ENCODE measurements at regions not wholly inside any gene's neighbourhood (a gene's known extent, or its start where the extent isn't known, plus 50 kb on each side); places are given as distances from the start of the nearest gene placed in this dataset.

GRCh38 chr16:55044201-55044975, 113.7 kb downstream of the IRX5 start:
- WGBS: 58% methylated on average over 11 of the region's 11 CpGs
- H3K9me3 ChIP-seq (ENCODE audit: control insufficient read depth, low read length): no peaks in the 10 kb centered on the region
- DNase-seq (no peak), ATAC-seq (no peak)
- H3K4me3 ChIP-seq (ENCODE audit: low read length): no peak overlapping the region
- H3K27ac ChIP-seq (ENCODE audit: low read length): no peak overlapping the region
- H3K27me3 ChIP-seq (ENCODE audit: control insufficient read depth, insufficient read depth): no peaks in the 10 kb centered on the region
- intact Hi-C loops (cut with DNase I): no loop called here
- no peaks in the 10 kb centered on the region for H3K4me1 ChIP-seq (ENCODE audit: control insufficient read depth, insufficient read depth, low read length)

GRCh38 chr16:55045329-55045728, 114.7 kb downstream of the IRX5 start:
- ATAC-seq: no peak
- H3K27ac ChIP-seq (ENCODE audit: low read length): no peak overlapping the region
- H3K4me1 ChIP-seq (ENCODE audit: control insufficient read depth, insufficient read depth, low read length): no peaks in the 10 kb centered on the region
- no peak for DNase-seq
- H3K27me3 ChIP-seq (ENCODE audit: control insufficient read depth, insufficient read depth): no peaks in the 10 kb centered on the region
- no peak overlapping the region for H3K4me3 ChIP-seq (ENCODE audit: low read length)
- no peaks in the 10 kb centered on the region for H3K9me3 ChIP-seq (ENCODE audit: control insufficient read depth, low read length)
- intact Hi-C loops (cut with DNase I): no loop called here
- WGBS: 83% methylated on average over 3 of the region's 3 CpGs

GRCh38 chr16:55045756-55046460, 115.2 kb downstream of the IRX5 start:
- no peak overlapping the region for H3K4me3 ChIP-seq (ENCODE audit: low read length)
- ATAC-seq: no peak
- 88% methylated on average over 11 of the region's 11 CpGs for WGBS
- H3K9me3 ChIP-seq (ENCODE audit: control insufficient read depth, low read length): no peaks in the 10 kb centered on the region
- no peak overlapping the region for H3K27ac ChIP-seq (ENCODE audit: low read length)
- H3K4me1 ChIP-seq (ENCODE audit: control insufficient read depth, insufficient read depth, low read length): no peaks in the 10 kb centered on the region
- intact Hi-C loops (cut with DNase I): no loop called here
- DNase-seq: no peak
- H3K27me3 ChIP-seq (ENCODE audit: control insufficient read depth, insufficient read depth): no peaks in the 10 kb centered on the region

GRCh38 chr16:55046513-55046912, 115.8 kb downstream of the IRX5 start:
- no peaks in the 10 kb centered on the region for H3K4me1 ChIP-seq (ENCODE audit: control insufficient read depth, insufficient read depth, low read length)
- no peaks in the 10 kb centered on the region for H3K27me3 ChIP-seq (ENCODE audit: control insufficient read depth, insufficient read depth)
- no peak overlapping the region for H3K27ac ChIP-seq (ENCODE audit: low read length)
- no peak overlapping the region for H3K4me3 ChIP-seq (ENCODE audit: low read length)
- intact Hi-C loops (cut with DNase I): no loop called here
- H3K9me3 ChIP-seq (ENCODE audit: control insufficient read depth, low read length): no peaks in the 10 kb centered on the region
- ATAC-seq: no peak
- no peak for DNase-seq
- 94% methylated on average over 6 of the region's 6 CpGs for WGBS

GRCh38 chr16:55046916-55047315, 116.3 kb downstream of the IRX5 start:
- Histone ChIP-seq H3K27ac (ENCODE audit: low read length) (no peak overlapping the region), H3K27me3 (ENCODE audit: control insufficient read depth, insufficient read depth) (no peaks in the 10 kb centered on the region), H3K4me3 (ENCODE audit: low read length) (no peak overlapping the region), H3K9me3 (ENCODE audit: control insufficient read depth, low read length) (no peaks in the 10 kb centered on the region), H3K4me1 (ENCODE audit: control insufficient read depth, insufficient read depth, low read length) (no peaks in the 10 kb centered on the region)
- DNase-seq: no peak
- 67% methylated on average over 4 of the region's 4 CpGs for WGBS
- ATAC-seq: no peak
- intact Hi-C loops (cut with DNase I): no loop called here

- DNase-seq (no peak), ATAC-seq (no peak)
- H3K27me3 ChIP-seq (ENCODE audit: control insufficient read depth, insufficient read depth): no peaks in the 10 kb centered on the region
- 86% methylated on average over 4 of the region's 4 CpGs for WGBS
- no peak overlapping the region for H3K27ac ChIP-seq (ENCODE audit: low read length)
- H3K4me1 ChIP-seq (ENCODE audit: control insufficient read depth, insufficient read depth, low read length): no peaks in the 10 kb centered on the region
- intact Hi-C loops (cut with DNase I): no loop called here
- H3K9me3 ChIP-seq (ENCODE audit: control insufficient read depth, low read length): no peaks in the 10 kb centered on the region
- no peak overlapping the region for H3K4me3 ChIP-seq (ENCODE audit: low read length)
These were observed 116.7 kb downstream of the IRX5 start for GRCh38 chr16:55047331-55047730.

GRCh38 chr16:55047903-55048497, 117.3 kb downstream of the IRX5 start:
- intact Hi-C loops (cut with DNase I): no loop called here
- 92% methylated on average over 8 of the region's 8 CpGs for WGBS

GRCh38 chr16:55048745-55049144, 118.1 kb downstream of the IRX5 start:
- ATAC-seq: no peak
- Histone ChIP-seq H3K27me3 (ENCODE audit: control insufficient read depth, insufficient read depth) (no peaks in the 10 kb centered on the region), H3K4me1 (ENCODE audit: control insufficient read depth, insufficient read depth, low read length) (no peaks in the 10 kb centered on the region), H3K27ac (ENCODE audit: low read length) (no peak overlapping the region), H3K9me3 (ENCODE audit: control insufficient read depth, low read length) (no peaks in the 10 kb centered on the region), H3K4me3 (ENCODE audit: low read length) (no peak overlapping the region)
- no peak for DNase-seq
- WGBS: 77% methylated on average over 5 of the region's 5 CpGs
- intact Hi-C loops (cut with DNase I): no loop called here

More at GRCh38 chr16:55047903-55048497, 117.3 kb downstream of the IRX5 start:
- DNase-seq (no peak), ATAC-seq (no peak)
- Histone ChIP-seq H3K9me3 (ENCODE audit: control insufficient read depth, low read length) (no peaks in the 10 kb centered on the region), H3K27ac (ENCODE audit: low read length) (no peak overlapping the region), H3K4me3 (ENCODE audit: low read length) (no peak overlapping the region), H3K4me1 (ENCODE audit: control insufficient read depth, insufficient read depth, low read length) (no peaks in the 10 kb centered on the region), H3K27me3 (ENCODE audit: control insufficient read depth, insufficient read depth) (no peaks in the 10 kb centered on the region)

- no peak overlapping the region for H3K4me3 ChIP-seq (ENCODE audit: low read length)
- ATAC-seq (no peak), DNase-seq (no peak)
- no peaks in the 10 kb centered on the region for H3K4me1 ChIP-seq (ENCODE audit: control insufficient read depth, insufficient read depth, low read length)
- H3K27ac ChIP-seq (ENCODE audit: low read length): no peak overlapping the region
- intact Hi-C loops (cut with DNase I): no loop called here
- 73% methylated on average over 7 of the region's 7 CpGs for WGBS
- H3K9me3 ChIP-seq (ENCODE audit: control insufficient read depth, low read length): peaks cover 2% of the 10 kb centered on the region
- H3K27me3 ChIP-seq (ENCODE audit: control insufficient read depth, insufficient read depth): no peaks in the 10 kb centered on the region
These were observed 121.1 kb downstream of the IRX5 start for GRCh38 chr16:55051571-55052347.

GRCh38 chr16:55052348-55052734, 121.7 kb downstream of the IRX5 start:
- ATAC-seq: no peak
- no peaks in the 10 kb centered on the region for H3K27me3 ChIP-seq (ENCODE audit: control insufficient read depth, insufficient read depth)
- H3K27ac ChIP-seq (ENCODE audit: low read length): no peak overlapping the region
- WGBS: 91% methylated on average over 2 of the region's 2 CpGs
- intact Hi-C loops (cut with DNase I): no loop called here
- H3K9me3 ChIP-seq (ENCODE audit: control insufficient read depth, low read length): peaks cover 2% of the 10 kb centered on the region
- H3K4me3 ChIP-seq (ENCODE audit: low read length): no peak overlapping the region
- no peaks in the 10 kb centered on the region for H3K4me1 ChIP-seq (ENCODE audit: control insufficient read depth, insufficient read depth, low read length)
- no peak for DNase-seq
